ENCODE measurements at regions not wholly inside any gene's neighbourhood (a gene's known extent, or its start where the extent isn't known, plus 50 kb on each side); places are given as distances from the start of the nearest gene placed in this dataset.
A peak's percentile ranks its signal among the peaks of the same experiment; 100 is the strongest.

GRCh38 chr1:239218301-239218700 is 168.1 kb upstream of the CHRM3 start:
- no peak for DNase-seq (ENCODE audit: low spot score)

- DNase-seq (ENCODE audit: low spot score) = peak; percentile 42
Observed at GRCh38 chr1:239212811-239213220, 173.6 kb upstream of the CHRM3 start.

- no peak for DNase-seq (ENCODE audit: low spot score)
Observed at GRCh38 chr1:239209591-239209990, 176.8 kb upstream of the CHRM3 start.

- DNase-seq (ENCODE audit: low spot score) = no peak
Observed at GRCh38 chr1:239204401-239204800, 182.0 kb upstream of the CHRM3 start.

- no peak for DNase-seq (ENCODE audit: low spot score)
Observed at GRCh38 chr1:239197871-239198270, 188.5 kb upstream of the CHRM3 start.

GRCh38 chr1:239189998-239190512 is 196.3 kb upstream of the CHRM3 start:
- DNase-seq (ENCODE audit: low spot score) = no peak

- DNase-seq (ENCODE audit: low spot score) = no peak
Observed at GRCh38 chr1:239186487-239186886, 199.9 kb upstream of the CHRM3 start.

- DNase-seq (ENCODE audit: low spot score) = no peak
Observed at GRCh38 chr1:239185245-239185619, 201.1 kb upstream of the CHRM3 start.

GRCh38 chr1:239184561-239185244 is 201.7 kb upstream of the CHRM3 start:
- DNase-seq (ENCODE audit: low spot score) = no peak

- DNase-seq (ENCODE audit: low spot score) = peak; percentile 37
Observed at GRCh38 chr1:239178961-239179360, 207.4 kb upstream of the CHRM3 start.

- DNase-seq (ENCODE audit: low spot score) = no peak
Observed at GRCh38 chr1:239174880-239175279, 211.5 kb upstream of the CHRM3 start.

- DNase-seq (ENCODE audit: low spot score) = no peak
Observed at GRCh38 chr1:239170828-239171227, 215.5 kb upstream of the CHRM3 start.

GRCh38 chr1:239169276-239169675 is 217.1 kb upstream of the CHRM3 start:
- no peak for DNase-seq (ENCODE audit: low spot score)

GRCh38 chr1:239164451-239165180 is 221.8 kb upstream of the CHRM3 start:
- DNase-seq (ENCODE audit: low spot score) = no peak

GRCh38 chr1:239155466-239156091 is 230.8 kb upstream of the CHRM3 start:
- no peak for DNase-seq (ENCODE audit: low spot score)

GRCh38 chr1:239151937-239152336 is 234.4 kb upstream of the CHRM3 start:
- no peak for DNase-seq (ENCODE audit: low spot score)

GRCh38 chr1:239140968-239141367 is 245.4 kb upstream of the CHRM3 start:
- no peak for DNase-seq (ENCODE audit: low spot score)

- DNase-seq (ENCODE audit: low spot score) = no peak
Observed at GRCh38 chr1:239139801-239140200, 246.6 kb upstream of the CHRM3 start.

GRCh38 chr1:239128541-239128940 is 257.8 kb upstream of the CHRM3 start:
- no peak for DNase-seq (ENCODE audit: low spot score)

GRCh38 chr1:239126884-239127283 is 259.5 kb upstream of the CHRM3 start:
- no peak for DNase-seq (ENCODE audit: low spot score)

GRCh38 chr1:239125893-239126292 is 260.5 kb upstream of the CHRM3 start:
- no peak for DNase-seq (ENCODE audit: low spot score)

- no peak for DNase-seq (ENCODE audit: low spot score)
Observed at GRCh38 chr1:239125027-239125426, 261.3 kb upstream of the CHRM3 start.

- no peak for DNase-seq (ENCODE audit: low spot score)
Observed at GRCh38 chr1:239123260-239123659, 263.1 kb upstream of the CHRM3 start.

All from HT-29 (cell line).